ENCODE measurements at regions not wholly inside any gene's neighbourhood (a gene's known extent, or its start where the extent isn't known, plus 50 kb on each side); places are given as distances from the start of the nearest gene placed in this dataset.

DNA sequence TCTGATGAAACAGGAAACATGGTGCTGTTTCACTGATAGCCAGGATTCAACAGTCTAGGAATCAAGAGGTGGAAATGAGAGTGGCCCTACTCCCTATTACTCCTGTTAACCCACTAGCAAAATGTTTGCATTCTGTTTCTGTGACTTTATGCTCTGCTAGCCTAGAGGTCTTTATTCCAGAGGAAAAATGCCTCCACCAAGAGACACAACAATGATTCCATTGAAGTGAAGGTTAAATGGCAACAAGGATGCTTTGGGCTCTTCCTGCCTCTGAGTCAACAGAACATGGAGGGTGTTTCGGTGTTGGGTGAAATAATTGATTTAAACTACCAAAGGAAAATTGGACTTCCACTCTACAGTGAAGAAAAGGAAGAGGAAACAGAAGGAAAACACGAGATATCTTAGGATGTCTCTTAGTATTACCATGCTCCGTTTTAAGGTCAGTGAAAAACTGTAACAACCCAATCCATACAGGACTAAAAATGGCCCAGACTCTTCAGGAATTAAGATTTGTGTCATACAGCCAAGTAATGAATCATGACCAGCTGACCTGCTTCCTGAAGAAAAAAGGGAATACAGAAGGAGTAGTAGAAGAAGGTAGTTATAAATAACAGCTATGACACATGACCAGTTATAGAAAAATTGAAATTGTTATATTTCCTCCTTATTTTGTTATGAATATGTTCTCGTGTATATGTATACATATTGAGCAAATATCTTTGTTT lies 1237.8 kb downstream of the NCAM2 start:
- TF ChIP-seq CTCF (IDR thresholded peaks at IDR 0.05): no peak
- no peak for ATAC-seq (ENCODE audit: low FRiP score)
- DNase-seq (ENCODE audit: low spot score): no peak

- DNase-seq (ENCODE audit: low spot score) (no peak), ATAC-seq (ENCODE audit: low FRiP score) (no peak)
- no peak for TF ChIP-seq CTCF (IDR thresholded peaks at IDR 0.05)
Observed at GRCh38 chr21:22244516-22244915, 1246.3 kb downstream of the NCAM2 start.

GRCh38 chr21:22250355-22250754 lies 1252.1 kb downstream of the NCAM2 start:
- TF ChIP-seq CTCF (IDR thresholded peaks at IDR 0.05): no peak
- no peak for ATAC-seq (ENCODE audit: low FRiP score)
- no peak for DNase-seq (ENCODE audit: low spot score)

GRCh38 chr21:22253761-22254160 lies 1255.6 kb downstream of the NCAM2 start:
- DNase-seq (ENCODE audit: low spot score) (no peak), ATAC-seq (ENCODE audit: low FRiP score) (no peak)
- no peak for TF ChIP-seq CTCF (IDR thresholded peaks at IDR 0.05)

- DNase-seq (ENCODE audit: low spot score): no peak
- TF ChIP-seq CTCF (IDR thresholded peaks at IDR 0.05): no peak
- ATAC-seq (ENCODE audit: low FRiP score): no peak
Observed at GRCh38 chr21:22258821-22259220, 1260.6 kb downstream of the NCAM2 start.

- no peak for TF ChIP-seq CTCF (IDR thresholded peaks at IDR 0.05)
- DNase-seq (ENCODE audit: low spot score): no peak
- ATAC-seq (ENCODE audit: low FRiP score): no peak
Observed at GRCh38 chr21:22260274-22260673, 1262.1 kb downstream of the NCAM2 start.

DNA sequence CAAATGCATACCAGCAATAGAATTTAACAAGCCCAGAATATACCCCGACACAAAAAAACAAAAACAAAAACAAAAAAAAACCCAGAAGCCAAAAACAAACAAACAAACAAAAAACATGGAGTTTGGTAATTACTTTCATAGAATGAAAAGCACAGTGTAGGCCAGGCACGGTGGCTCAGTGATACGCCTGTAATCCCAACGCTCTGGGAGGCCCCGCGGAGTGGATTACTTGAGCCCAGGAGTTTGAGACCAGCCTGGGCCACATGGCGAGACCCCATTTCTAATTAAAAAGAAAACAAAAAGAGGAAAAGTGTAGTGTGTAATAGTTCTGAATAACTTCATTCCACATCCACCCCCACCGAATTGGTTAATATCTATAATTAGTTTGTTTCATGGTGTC lies 1265.7 kb downstream of the NCAM2 start:
- ATAC-seq (ENCODE audit: low FRiP score) (no peak), DNase-seq (ENCODE audit: low spot score) (no peak)
- TF ChIP-seq CTCF (IDR thresholded peaks at IDR 0.05): no peak
